LNCaP clone FGC (cell line): ENCODE measurements at regions not wholly inside any gene's neighbourhood (a gene's known extent, or its start where the extent isn't known, plus 50 kb on each side); places are given as distances from the start of the nearest gene placed in this dataset.

ENCODE experiments used
- DNase-seq: peaks from one replicate; pipeline ENCODE4 v3.0.0-alpha.2; 2011; ENCODE audit warnings: low read depth
- H3K4me3 ChIP-seq: 2 replicates; pipeline ENCODE4 v1.5.1; 2011; ENCODE audit warnings: mild to moderate bottlenecking, low read depth, low read length, control low read depth
- CTCF ChIP-seq: IDR thresholded peaks from 2 replicates; pipeline ENCODE4 v1.5.1; 2012; ENCODE audit warnings: mild to moderate bottlenecking; ENCODE audit not compliant: control insufficient read depth, insufficient read depth; ENCODE audit errors: extremely low read depth

- H3K4me3 ChIP-seq = no peak overlapping the region
- DNase-seq = no peak
- TF ChIP-seq CTCF = no peak
These were observed 887.4 kb upstream of the EPHA6 start for GRCh38 chr3:95926904-95927501.

GRCh38 chr3:95934181-95934580 is 880.2 kb upstream of the EPHA6 start:
- DNase-seq = no peak
- TF ChIP-seq CTCF = no peak
- no peak overlapping the region for H3K4me3 ChIP-seq

- no peak for TF ChIP-seq CTCF
- no peak overlapping the region for H3K4me3 ChIP-seq
- DNase-seq = no peak
These were observed 875.1 kb upstream of the EPHA6 start for GRCh38 chr3:95939235-95939809.

GRCh38 chr3:95965704-95966336 is 848.6 kb upstream of the EPHA6 start:
- TF ChIP-seq CTCF = no peak
- no peak for DNase-seq
- no peak overlapping the region for H3K4me3 ChIP-seq

GRCh38 chr3:95971573-95971972 is 842.8 kb upstream of the EPHA6 start:
- no peak overlapping the region for H3K4me3 ChIP-seq
- no peak for DNase-seq
- TF ChIP-seq CTCF = no peak

- TF ChIP-seq CTCF = no peak
- no peak for DNase-seq
- no peak overlapping the region for H3K4me3 ChIP-seq
These were observed 820.1 kb upstream of the EPHA6 start for GRCh38 chr3:95994338-95994737.

GRCh38 chr3:96000966-96001365 is 813.4 kb upstream of the EPHA6 start:
- no peak for DNase-seq
- TF ChIP-seq CTCF = no peak
- no peak overlapping the region for H3K4me3 ChIP-seq
